H9 (cell line): ENCODE measurements at regions not wholly inside any gene's neighbourhood (a gene's known extent, or its start where the extent isn't known, plus 50 kb on each side); places are given as distances from the start of the nearest gene placed in this dataset.

Experiments used
- DNase-seq: peaks from one replicate; pipeline ENCODE4 v3.0.0-alpha.2; 2017
- H2AFZ ChIP-seq: one replicate; pipeline ENCODE4 v1.6.1; 2013; ENCODE audit warnings: mild to moderate bottlenecking, low read length, control low read depth, moderate library complexity
- H2AK5ac ChIP-seq: 2 replicates; pipeline ENCODE4 v1.6.1; 2013; ENCODE audit warnings: low read length, control low read depth, mixed read lengths; ENCODE audit not compliant: insufficient read length
- H2BK120ac ChIP-seq: one replicate; pipeline ENCODE4 v1.6.1; 2013; ENCODE audit warnings: low read depth, mild to moderate bottlenecking, low read length, control low read depth, inconsistent platforms; ENCODE audit not compliant: poor library complexity, severe bottlenecking
- H2BK12ac ChIP-seq: 2 replicates; pipeline ENCODE4 v1.6.1; 2013; ENCODE audit warnings: low read length, control low read depth, mixed read lengths, low read depth; ENCODE audit not compliant: insufficient read length
- H2BK15ac ChIP-seq: 2 replicates; pipeline ENCODE4 v1.6.1; 2013; ENCODE audit warnings: low read depth, low read length, control low read depth
- H2BK20ac ChIP-seq: one replicate; pipeline ENCODE4 v1.6.1; 2013; ENCODE audit warnings: low read depth, mild to moderate bottlenecking, low read length, control low read depth, inconsistent platforms; ENCODE audit not compliant: poor library complexity, severe bottlenecking
- H2BK5ac ChIP-seq: 2 replicates; pipeline ENCODE4 v1.6.1; 2013; ENCODE audit warnings: low read length, control low read depth, mixed read lengths; ENCODE audit not compliant: insufficient read length
- H3K14ac ChIP-seq: 2 replicates; pipeline ENCODE4 v1.6.1; 2013; ENCODE audit warnings: low read length, control low read depth; ENCODE audit not compliant: insufficient read depth
- H3K18ac ChIP-seq: 2 replicates; pipeline ENCODE4 v1.6.1; 2013; ENCODE audit warnings: low read depth, mild to moderate bottlenecking, mixed read lengths, low read length, control low read depth; ENCODE audit not compliant: insufficient read length
- H3K23ac ChIP-seq: 2 replicates; pipeline ENCODE4 v1.6.1; 2013; ENCODE audit warnings: low read length, control low read depth, mixed read lengths, low read depth; ENCODE audit not compliant: insufficient read length
- H3K23me2 ChIP-seq: 2 replicates; pipeline ENCODE4 v1.6.1; 2013; ENCODE audit warnings: low read depth, mild to moderate bottlenecking, mixed read lengths, low read length, control low read depth; ENCODE audit not compliant: insufficient read length, poor library complexity, severe bottlenecking
- H3K27ac ChIP-seq: 2 replicates; pipeline ENCODE4 v1.5.1; 2013; ENCODE audit warnings: low read length, control low read depth, mixed read lengths, low read depth; ENCODE audit not compliant: insufficient read length
- H3K27me3 ChIP-seq: 2 replicates; pipeline ENCODE4 v1.6.1; 2013; ENCODE audit warnings: low read length, control low read depth, inconsistent platforms; ENCODE audit not compliant: insufficient read depth
- H3K4ac ChIP-seq: 2 replicates; pipeline ENCODE4 v1.6.1; 2013; ENCODE audit warnings: low read depth, mild to moderate bottlenecking, control low read depth, inconsistent platforms, low read length, moderate library complexity
- H3K4me1 ChIP-seq: 2 replicates; pipeline ENCODE4 v1.6.1; 2013; ENCODE audit warnings: low read length, control low read depth, inconsistent platforms; ENCODE audit not compliant: insufficient read depth
- H3K4me2 ChIP-seq: 2 replicates; pipeline ENCODE4 v1.6.1; 2013; ENCODE audit warnings: low read length, control low read depth, mixed read lengths; ENCODE audit not compliant: insufficient read length, insufficient read depth
- H3K56ac ChIP-seq: 2 replicates; pipeline ENCODE4 v1.6.1; 2013; ENCODE audit warnings: low read depth, mild to moderate bottlenecking, mixed read lengths, low read length, control low read depth; ENCODE audit not compliant: insufficient read length
- H3K79me1 ChIP-seq: 2 replicates; pipeline ENCODE4 v1.6.1; 2013; ENCODE audit warnings: low read depth, mild to moderate bottlenecking, moderate library complexity, low read length, control low read depth, inconsistent platforms; ENCODE audit not compliant: insufficient read depth, poor library complexity, severe bottlenecking
- H3K79me2 ChIP-seq: 2 replicates; pipeline ENCODE4 v1.6.1; 2013; ENCODE audit warnings: low read length, control low read depth, inconsistent platforms; ENCODE audit not compliant: insufficient read depth
- H3K9ac ChIP-seq: 2 replicates; pipeline ENCODE4 v1.6.1; 2013; ENCODE audit warnings: low read length, control low read depth, mixed read lengths; ENCODE audit not compliant: insufficient read length; ENCODE audit errors: extremely low read depth
- H3K9me3 ChIP-seq: one replicate; pipeline ENCODE4 v1.6.1; 2013; ENCODE audit warnings: low read depth, low read length, inconsistent platforms; ENCODE audit not compliant: control insufficient read depth
- H3T11ph ChIP-seq: one replicate; pipeline ENCODE4 v1.6.1; 2013; ENCODE audit warnings: mild to moderate bottlenecking, low read length, control low read depth, inconsistent platforms
- H4K20me1 ChIP-seq: one replicate; pipeline ENCODE4 v1.6.1; 2013; ENCODE audit not compliant: control insufficient read depth, insufficient read length, insufficient read depth
- H4K5ac ChIP-seq: 2 replicates; pipeline ENCODE4 v1.6.1; 2013; ENCODE audit warnings: low read depth, mild to moderate bottlenecking, mixed read lengths, low read length, control low read depth; ENCODE audit not compliant: insufficient read length
- H4K8ac ChIP-seq: replicated peaks from 2 replicates; pipeline ENCODE4 v1.6.1; 2013; ENCODE audit warnings: low read length, control low read depth, mixed read lengths, low read depth; ENCODE audit not compliant: insufficient read length
- H4K91ac ChIP-seq: 2 replicates; pipeline ENCODE4 v1.6.1; 2013; ENCODE audit warnings: low read depth, mild to moderate bottlenecking, moderate library complexity, mixed read lengths, low read length, control low read depth; ENCODE audit not compliant: insufficient read length
- H3K27ac Mint-ChIP-seq, 3 experiments: 2 replicates in 2 of 3; 3 replicates in 1 of 3; pipeline ENCODE4 v1.8.0; 2020 to 2021; ENCODE audit warnings: mixed read lengths in 3 of 3, mild to moderate bottlenecking in 1 of 3, moderate library complexity in 1 of 3
- H3K27me3 Mint-ChIP-seq: 2 replicates; pipeline ENCODE4 v1.8.0; 2021; ENCODE audit warnings: low read depth, mild to moderate bottlenecking, moderate library complexity, mixed read lengths
- H3K36me3 Mint-ChIP-seq, 3 experiments: 2 replicates in 2 of 3; 3 replicates in 1 of 3; pipeline ENCODE4 v1.8.0; 2020 to 2021; ENCODE audit warnings: low read depth in 3 of 3, mixed read lengths in 3 of 3; ENCODE audit not compliant: insufficient read depth in 1 of 3
- H3K4me1 Mint-ChIP-seq, 2 experiments: 2 replicates each; pipeline ENCODE4 v1.8.0; 2020; ENCODE audit warnings: mixed read lengths in 2 of 2
- H3K4me3 Mint-ChIP-seq, 2 experiments: 2 replicates in 1 of 2; 3 replicates in 1 of 2; pipeline ENCODE4 v1.8.0; 2020 to 2021; ENCODE audit warnings: mild to moderate bottlenecking in 2 of 2, mixed read lengths in 2 of 2, moderate library complexity in 1 of 2
- H3K9me3 Mint-ChIP-seq, 2 experiments: 2 replicates in 1 of 2; 3 replicates in 1 of 2; pipeline ENCODE4 v1.8.0; 2020; ENCODE audit warnings: mild to moderate bottlenecking in 2 of 2, mixed read lengths in 2 of 2, moderate library complexity in 1 of 2
- CTCF ChIP-seq: fragments of 200-600 bp; sonication (generic); conservative IDR thresholded peaks from 3 replicates; pipeline ENCODE4 v1.8.0; 2021; ENCODE audit warnings: antibody characterized with exemption, mild to moderate bottlenecking
- WGBS: extraction: QIAGEN DNeasy Blood & Tissue Kit; methylation state at CpG from one replicate; pipeline ENCODE4 v1.1.7; 2013; ENCODE audit warnings: missing lambda C conversion rate, low lambda C conversion rate, mixed read lengths; ENCODE audit not compliant: insufficient read length; ENCODE audit errors: extremely low coverage; 5-methylcytosine and 5-hydroxymethylcytosine counted together

DNA sequence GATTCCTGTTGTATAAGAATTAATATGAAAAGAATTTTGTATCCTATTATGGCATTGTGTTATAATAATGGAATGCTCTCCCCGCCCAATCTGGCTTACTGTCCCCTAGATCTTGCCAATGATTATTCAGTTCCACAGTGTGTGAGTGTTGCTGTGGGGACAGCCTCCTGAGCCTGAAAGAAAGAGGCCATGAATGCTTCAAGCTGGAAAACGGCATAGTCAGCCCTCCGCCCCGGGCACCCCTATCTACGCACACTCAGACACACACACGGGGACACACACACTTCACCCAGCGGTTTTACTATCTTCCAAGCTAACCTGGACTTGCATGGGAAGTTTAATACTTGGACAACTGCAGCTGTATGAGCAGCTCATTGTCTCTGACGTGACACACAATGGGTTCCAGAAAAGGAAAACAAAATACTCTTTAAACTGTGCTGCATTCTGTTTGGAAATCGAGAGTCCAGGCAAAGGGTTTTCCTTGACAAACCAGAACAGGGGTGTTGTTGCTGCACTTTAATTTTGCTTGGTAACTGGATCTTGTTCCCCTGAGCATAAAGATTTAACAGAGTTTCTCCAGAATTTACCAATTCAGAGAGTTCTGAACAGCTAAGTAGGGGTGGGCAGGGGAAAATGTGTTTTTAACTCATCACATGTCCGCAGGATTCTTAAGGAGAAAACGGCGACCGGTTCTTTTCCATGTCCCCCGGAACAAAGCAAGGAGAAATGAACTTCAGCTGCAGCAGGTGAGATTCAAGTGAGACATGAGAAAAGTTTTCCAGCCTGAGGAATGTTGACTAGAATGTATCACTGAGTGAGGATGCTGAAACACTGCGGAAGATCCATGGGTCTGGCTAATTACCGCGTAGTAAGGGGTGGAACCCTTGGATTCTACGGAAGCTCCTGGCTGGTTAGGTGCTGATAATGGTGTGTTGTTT lies 472.9 kb downstream of the FOXO1 start:
- Histone ChIP-seq H3K79me2 (no peaks in the 10 kb centered on the region), H3K14ac (no peak overlapping the region), H2BK20ac (no peak overlapping the region), H3K4me1 (0 out of 2 replicates have a peak, but pooled peaks cover 2% of the 10 kb centered on the region), H3K27ac (no peak overlapping the region), H3K4me2 (no peak overlapping the region), H2AFZ (no peak overlapping the region), H3K9me3 (no peaks in the 10 kb centered on the region), H2BK15ac (no peak overlapping the region), H3K18ac (no peak overlapping the region), H4K20me1 (no peaks in the 10 kb centered on the region), H3K4ac (no peak overlapping the region), H3K23me2 (no peaks in the 10 kb centered on the region), H3K56ac (no peak overlapping the region), H4K8ac (no peak overlapping the region), H3K79me1 (no peaks in the 10 kb centered on the region), H2BK5ac (no peak overlapping the region), H3K9ac (no peak overlapping the region), H4K91ac (no peak overlapping the region), H4K5ac (no peak overlapping the region), H2AK5ac (no peak overlapping the region), H3K23ac (no peak overlapping the region), H2BK12ac (no peak overlapping the region), H3K27me3 (no peaks in the 10 kb centered on the region), H3T11ph (no peak overlapping the region), H2BK120ac (no peak overlapping the region)
- Mint-ChIP-seq H3K27ac (no peak overlapping the region), H3K9me3 (no peaks in the 10 kb centered on the region), H3K36me3 (no peaks in the 10 kb centered on the region), H3K4me3 (no peak overlapping the region), H3K4me1 (peaks cover 19 to 26% of the 10 kb centered on the region in 2 experiments), H3K27me3 (no peaks in the 10 kb centered on the region; the same call in 1 of the 2 replicates)
- no peak for TF ChIP-seq CTCF
- DNase-seq = no peak
- WGBS = no CpG with 5 or more reads among the region's 18 CpGs
